Suppressor macrophage (primary cell): ENCODE measurements at regions not wholly inside any gene's neighbourhood (a gene's known extent, or its start where the extent isn't known, plus 50 kb on each side); places are given as distances from the start of the nearest gene placed in this dataset.

Source experiments
- DNase-seq, 4 experiments: peaks; one replicate each; pipeline ENCODE4 v3.0.0-alpha.2; 2020 to 2022

DNA sequence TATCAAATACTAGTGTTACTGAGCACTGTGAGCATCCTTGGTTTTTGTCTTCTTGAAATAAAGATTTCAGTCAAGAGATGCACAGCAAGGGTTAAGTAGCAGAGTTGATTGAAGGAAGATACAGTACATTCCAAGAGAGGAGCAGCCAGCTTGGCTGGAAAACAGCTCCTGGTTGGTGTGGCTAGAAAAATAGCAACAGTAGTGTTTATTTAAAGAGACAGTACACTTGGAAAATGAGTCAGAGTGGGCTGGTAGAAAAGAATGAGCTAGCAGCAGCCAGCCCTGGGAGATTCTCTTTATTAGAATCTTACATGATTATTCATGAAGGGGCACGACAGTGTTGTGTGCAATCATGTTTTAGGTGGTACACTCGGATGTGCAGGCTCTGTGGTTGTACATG is 1016.4 kb upstream of the SORCS1 start:
- no peak for DNase-seq

- DNase-seq: no peak
Observed at GRCh38 chr10:108169846-108170245, 1005.3 kb upstream of the SORCS1 start.

DNA sequence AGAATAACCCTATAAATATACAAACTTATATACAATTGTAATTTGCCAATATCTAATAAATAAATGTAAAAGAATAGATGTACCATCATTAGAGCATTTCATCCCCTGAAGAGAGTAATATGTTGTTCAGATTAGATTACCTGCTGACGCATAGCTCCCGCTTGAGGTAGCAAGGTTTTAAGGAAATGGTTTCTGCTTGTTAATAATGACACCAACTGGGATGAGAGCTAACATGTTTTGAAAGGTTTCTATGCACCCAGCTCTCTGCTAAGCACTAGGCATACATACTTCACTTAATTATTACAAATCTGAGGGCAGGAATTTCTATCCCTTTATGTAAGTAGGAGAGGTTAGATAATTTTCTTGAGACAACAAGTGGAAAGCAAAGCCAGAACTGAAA is 1003.3 kb upstream of the SORCS1 start:
- DNase-seq: no peak

GRCh38 chr10:108166401-108166800 is 1001.9 kb upstream of the SORCS1 start:
- DNase-seq: no peak

DNA sequence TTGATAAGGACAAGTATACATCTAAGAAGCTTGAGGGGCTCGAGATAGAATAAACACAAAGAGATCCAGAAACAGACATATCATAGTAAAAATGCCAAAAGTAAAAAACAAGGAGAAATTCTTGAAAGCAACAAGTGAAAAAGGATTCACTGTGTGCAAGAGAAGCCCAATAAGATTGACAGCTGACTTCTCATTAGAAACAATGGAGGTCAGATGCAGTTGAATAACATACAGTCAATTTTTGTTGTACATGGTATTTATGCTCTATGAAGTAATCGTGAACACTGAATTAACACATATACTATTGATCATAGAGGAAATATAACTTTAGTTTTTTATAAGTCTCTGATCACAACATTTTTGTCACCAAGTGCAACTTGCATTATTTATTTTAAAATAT is 982.8 kb upstream of the SORCS1 start:
- DNase-seq: no peak

GRCh38 chr10:108141064-108141463 is 976.6 kb upstream of the SORCS1 start:
- no peak for DNase-seq

- DNase-seq: no peak
Observed at GRCh38 chr10:108132303-108132702, 967.8 kb upstream of the SORCS1 start.

DNA sequence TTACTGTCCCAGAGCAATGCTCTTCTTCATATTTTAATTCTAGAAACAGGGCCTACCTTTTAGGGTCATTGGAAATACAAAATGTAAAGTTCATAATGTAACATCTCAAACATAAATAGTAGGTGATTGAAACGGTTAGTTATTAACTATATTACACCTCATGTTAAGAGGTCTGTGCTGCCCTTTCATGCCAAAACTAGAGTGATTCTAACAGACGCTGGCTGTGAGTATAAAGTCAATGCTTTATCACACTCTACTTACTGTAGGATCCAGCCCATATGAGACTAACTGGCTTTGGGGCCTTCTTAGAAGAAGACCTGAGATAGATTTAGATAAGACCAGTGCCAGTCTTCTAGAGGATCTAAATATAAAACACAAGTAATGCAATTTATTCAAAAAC is 966.1 kb upstream of the SORCS1 start:
- no peak for DNase-seq

GRCh38 chr10:108112218-108112617 is 947.7 kb upstream of the SORCS1 start:
- DNase-seq: peak in 1 of 4 experiments; percentile 5

DNA sequence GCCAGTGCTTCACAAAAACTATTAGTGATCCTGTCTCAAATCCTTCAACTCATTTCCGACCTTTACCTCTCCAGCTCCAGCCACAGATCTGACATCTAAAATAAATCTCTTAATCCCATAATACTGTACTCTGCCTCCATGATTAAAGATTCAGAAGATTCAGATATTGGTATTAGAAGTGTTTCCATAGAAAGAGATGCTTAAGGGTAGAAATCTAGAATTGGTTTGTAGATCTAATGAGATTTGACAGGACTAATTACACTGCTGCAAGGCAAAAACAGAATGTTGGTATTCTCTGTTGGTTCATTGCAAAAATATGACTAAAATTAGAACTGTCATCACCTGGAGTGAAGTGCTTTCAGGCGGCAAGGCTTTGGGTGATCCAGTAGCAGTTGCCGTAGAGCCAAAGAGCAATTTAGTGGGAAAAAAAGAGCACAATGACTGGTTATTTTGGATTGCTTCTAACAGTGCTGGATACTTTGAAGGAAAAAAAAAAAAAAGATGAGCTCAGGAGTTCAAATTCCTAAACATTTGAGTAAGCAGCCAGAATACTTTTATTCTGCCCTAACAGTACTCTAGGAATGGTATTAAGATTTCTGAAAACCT is 940.1 kb upstream of the SORCS1 start:
- no peak for DNase-seq

GRCh38 chr10:108097258-108097657 is 932.8 kb upstream of the SORCS1 start:
- no peak for DNase-seq

DNA sequence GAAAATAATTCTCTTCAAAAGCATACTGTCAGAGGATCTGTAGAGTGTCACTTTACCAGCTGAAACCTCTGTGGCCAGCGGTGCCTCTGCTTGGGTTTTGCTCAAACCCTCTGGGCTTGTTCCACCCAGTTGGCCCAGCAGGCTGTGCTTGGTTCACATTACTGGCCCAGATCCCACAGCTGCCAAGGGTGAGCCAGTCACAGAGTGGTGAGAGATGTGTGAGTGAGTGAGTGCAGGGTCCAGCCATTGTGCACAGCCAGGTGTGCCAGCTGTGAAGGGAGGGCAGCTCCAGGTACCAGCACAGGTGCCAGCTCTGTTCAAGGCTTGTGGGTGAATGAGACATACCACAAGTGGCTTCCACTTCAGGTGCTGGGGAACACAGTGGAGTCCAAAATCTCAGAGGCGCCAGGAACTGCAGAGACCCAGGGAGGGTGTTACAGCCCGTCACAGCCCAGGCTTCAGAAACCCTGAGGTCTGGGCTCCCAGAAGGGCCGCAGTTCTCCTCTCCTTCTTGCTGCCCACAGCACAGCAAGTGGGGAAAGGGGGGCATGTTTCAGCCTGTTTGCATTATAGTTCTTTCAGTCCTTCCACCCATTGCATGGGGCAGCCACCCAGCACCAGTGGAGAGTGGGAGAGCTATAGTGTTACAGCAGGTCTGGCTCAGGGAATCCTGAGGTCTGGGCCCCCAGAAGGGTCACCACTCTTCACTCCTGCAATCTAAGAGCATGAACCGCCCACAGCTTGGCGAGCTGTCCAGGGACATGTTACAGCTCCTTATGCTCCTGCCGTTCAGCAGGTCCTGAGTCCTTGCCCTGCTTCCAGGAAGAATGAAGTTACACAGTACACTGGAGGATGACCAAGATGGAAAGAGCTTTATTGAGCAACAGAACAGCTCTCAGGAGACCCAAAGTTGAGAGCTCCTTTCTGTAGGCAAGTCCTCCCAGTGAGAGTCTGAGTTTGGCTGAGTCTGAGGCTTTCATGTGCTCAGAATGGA is 931.7 kb upstream of the SORCS1 start:
- no peak for DNase-seq

DNA sequence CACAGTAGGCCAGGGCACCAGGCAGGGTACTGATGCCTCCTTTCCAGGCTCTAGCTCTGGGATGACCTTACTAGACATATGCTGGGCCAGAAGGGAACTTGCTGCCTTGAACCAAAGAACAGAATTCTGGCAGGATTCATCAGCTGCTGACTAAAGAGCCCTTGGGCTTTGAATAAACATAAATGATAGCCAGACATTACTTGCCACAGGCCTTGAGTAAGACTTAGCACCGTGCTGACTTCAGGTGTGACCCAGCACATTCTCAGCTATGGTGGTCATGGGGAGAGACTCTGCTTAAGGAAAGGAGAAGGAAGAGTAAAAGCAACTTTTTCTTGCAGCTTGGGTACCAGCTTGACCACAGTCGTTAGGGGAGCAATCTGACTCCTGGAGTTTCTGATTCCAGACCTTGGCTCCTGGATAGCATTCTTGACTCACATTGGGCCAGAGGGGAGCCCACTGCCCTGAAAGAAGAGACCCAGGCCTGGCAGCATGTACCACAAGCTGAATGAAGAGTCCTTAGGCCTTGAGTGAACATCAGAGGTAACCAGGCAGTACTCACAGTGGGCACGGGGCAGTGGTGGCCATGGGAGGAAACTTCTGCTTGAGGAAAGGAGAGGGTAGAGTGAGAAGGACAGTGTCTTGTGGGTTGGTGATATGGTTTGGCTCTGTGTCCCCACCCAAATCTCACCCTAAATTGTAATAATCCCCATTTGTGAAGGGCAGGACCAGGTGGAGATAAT is 926.1 kb upstream of the SORCS1 start:
- DNase-seq: no peak

- no peak for DNase-seq
Observed at GRCh38 chr10:108086502-108086901, 922.0 kb upstream of the SORCS1 start.

GRCh38 chr10:108082596-108082995 is 918.1 kb upstream of the SORCS1 start:
- DNase-seq: no peak

DNA sequence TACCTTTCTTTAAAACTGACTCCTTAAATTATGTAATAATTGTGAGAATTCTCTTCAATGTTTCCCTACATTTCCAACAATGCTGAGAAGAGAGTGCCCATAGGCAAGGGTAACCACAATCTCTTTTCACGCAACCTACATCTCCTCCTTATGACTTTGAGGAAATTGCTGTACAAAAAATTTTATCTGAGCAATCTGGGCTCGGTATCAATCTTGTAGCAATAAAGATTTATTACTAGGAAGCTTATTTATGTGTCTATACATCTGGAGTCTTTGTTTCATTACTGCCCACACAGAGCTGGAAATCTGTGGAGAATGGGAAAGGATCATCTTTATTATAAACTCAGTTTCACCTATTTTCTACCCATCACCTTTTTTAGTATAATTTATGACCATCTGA is 913.8 kb upstream of the SORCS1 start:
- DNase-seq: no peak

DNA sequence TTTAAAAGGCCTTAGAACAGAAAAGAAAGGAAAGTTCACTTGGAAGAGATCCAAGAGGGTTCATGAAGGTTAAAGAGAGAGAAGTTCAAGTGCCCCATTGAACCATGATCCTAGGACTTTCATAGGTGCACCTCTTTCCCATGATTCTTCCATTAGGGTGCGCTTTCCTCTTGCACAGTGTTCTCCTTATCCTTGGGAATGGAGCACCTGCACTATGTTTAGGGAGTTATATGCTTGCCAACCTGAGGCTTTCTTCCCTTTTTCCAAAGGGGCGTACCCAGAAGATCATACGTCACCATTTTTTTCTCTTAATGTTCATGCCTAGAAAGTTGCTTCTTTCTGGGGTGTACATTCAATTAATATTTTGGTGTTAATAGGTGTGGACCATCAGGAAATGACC is 908.0 kb upstream of the SORCS1 start:
- no peak for DNase-seq

DNA sequence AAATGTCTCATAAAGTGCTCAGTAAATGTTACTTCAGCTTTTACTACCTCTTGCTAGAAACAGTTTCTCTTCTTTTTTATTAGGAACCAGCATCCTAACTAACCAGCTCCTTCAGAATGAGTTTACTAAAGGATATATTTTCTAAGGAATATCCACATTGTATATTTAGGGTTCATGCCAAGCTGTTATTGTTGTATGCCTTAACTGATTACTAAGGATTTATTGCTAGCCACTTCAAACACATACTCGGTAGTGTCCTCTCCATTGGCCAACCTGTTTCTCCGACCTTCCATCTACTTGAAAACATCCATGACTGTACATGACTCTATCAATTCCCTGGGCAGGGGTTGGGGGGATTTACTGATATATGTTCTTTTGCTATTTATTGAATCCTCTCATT is 906.3 kb upstream of the SORCS1 start:
- DNase-seq: no peak

- no peak for DNase-seq
Observed at GRCh38 chr10:108069096-108069495, 904.6 kb upstream of the SORCS1 start.

DNA sequence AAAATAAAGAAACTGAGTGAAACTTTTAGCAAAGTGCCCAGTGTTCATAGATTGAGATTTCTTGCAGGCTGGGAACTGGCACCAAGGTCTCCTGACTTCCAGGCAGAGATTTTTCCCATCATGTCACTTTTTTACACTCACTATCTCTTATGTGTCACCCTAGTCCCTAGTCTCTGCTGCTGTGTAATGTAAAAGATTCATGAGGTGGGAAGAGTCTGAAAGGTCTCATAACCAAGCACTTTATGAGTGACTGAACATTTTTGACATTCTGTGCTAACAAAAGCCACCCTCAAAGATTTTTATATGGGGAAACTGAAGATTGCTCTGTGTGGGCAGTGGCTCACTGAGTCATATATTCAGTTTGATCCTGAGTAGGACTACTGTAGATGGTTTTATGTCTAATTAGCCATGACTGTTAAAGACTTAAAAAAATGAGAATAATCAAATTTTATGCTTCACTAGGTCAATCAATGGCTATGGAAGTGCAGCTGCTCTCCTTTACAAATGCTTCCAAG is 900.3 kb upstream of the SORCS1 start:
- DNase-seq: no peak

GRCh38 chr10:108060246-108060645 is 895.7 kb upstream of the SORCS1 start:
- DNase-seq: no peak

DNA sequence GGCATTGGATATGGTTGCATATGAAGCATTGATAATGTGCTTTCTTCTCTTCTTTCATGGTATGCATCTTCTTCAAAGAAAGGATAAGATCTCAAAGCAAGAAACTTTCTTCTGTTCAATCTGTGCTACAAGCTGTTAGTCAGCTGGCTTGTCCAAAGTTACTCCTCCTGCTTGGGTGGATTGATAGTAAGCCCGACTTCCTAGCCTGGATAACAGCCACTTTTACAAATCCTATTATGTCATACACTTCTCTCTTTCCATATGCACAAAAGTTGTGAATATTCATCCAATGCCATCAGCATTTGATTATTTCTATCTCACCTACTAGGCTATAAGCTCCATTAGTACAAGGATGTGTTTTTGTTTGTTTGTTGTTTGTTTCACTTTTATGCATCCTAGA is 891.0 kb upstream of the SORCS1 start:
- DNase-seq: no peak

- no peak for DNase-seq
Observed at GRCh38 chr10:108052981-108053380, 888.5 kb upstream of the SORCS1 start.
